ENCODE measurements at regions not wholly inside any gene's neighbourhood (a gene's known extent, or its start where the extent isn't known, plus 50 kb on each side); places are given as distances from the start of the nearest gene placed in this dataset.

DNA sequence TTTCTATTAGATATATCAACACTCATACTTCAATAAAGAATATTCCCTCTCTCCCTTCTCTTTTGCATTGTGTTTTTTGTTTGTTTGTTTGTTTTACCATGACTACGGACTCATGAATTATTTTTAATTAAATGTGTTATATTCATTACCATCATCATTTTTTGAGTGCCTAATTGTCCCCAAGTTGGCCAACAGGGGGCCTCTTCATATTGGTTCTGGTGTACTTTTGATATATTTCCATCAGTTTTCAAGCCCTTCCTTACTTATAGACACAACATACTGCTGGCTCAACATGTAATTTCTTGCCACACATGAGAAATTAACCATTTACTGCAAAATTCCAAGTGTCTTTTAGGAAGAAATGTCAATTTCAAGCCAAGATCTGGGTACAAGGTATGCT is 54.5 kb upstream of the GPC6 start:
- TF ChIP-seq, protein P1, sequence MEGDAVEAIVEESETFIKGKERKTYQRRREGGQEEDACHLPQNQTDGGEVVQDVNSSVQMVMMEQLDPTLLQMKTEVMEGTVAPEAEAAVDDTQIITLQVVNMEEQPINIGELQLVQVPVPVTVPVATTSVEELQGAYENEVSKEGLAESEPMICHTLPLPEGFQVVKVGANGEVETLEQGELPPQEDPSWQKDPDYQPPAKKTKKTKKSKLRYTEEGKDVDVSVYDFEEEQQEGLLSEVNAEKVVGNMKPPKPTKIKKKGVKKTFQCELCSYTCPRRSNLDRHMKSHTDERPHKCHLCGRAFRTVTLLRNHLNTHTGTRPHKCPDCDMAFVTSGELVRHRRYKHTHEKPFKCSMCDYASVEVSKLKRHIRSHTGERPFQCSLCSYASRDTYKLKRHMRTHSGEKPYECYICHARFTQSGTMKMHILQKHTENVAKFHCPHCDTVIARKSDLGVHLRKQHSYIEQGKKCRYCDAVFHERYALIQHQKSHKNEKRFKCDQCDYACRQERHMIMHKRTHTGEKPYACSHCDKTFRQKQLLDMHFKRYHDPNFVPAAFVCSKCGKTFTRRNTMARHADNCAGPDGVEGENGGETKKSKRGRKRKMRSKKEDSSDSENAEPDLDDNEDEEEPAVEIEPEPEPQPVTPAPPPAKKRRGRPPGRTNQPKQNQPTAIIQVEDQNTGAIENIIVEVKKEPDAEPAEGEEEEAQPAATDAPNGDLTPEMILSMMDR (IDR thresholded peaks at IDR 0.05; ENCODE audit: low read length) = peak; percentile 45; the same call in 1 of the 2 replicates
- no peak for TF ChIP-seq EZH2 (IDR thresholded peaks at IDR 0.05; ENCODE audit: borderline replicate concordance, low read length)

Measured in OCI-LY1 (cell line).